SK-N-SH (cell line): ENCODE measurements at regions not wholly inside any gene's neighbourhood (a gene's known extent, or its start where the extent isn't known, plus 50 kb on each side); places are given as distances from the start of the nearest gene placed in this dataset.

Experiments
- CTCF ChIA-PET: fragments of 300-600, 350-600 bp; formaldehyde crosslinking; extraction: SDS; loops from one replicate; lab custom pipeline; 2021; lab: Yijun Ruan, JAX
- POLR2A ChIA-PET: fragments of 350-600 bp; sonication (Branson Sonifier 250); formaldehyde crosslinking; extraction: SDS; loops from one replicate; lab custom pipeline; 2020; ENCODE audit warnings: antibody characterized with exemption, inconsistent platforms; lab: Yijun Ruan, JAX
- DNase-seq: peaks from one replicate; pipeline ENCODE4 v3.0.0; 2012
- H2AFZ ChIP-seq: fragments of 200-600 bp; sonication (generic); 2 replicates; pipeline ENCODE4 v1.8.1; 2016; ENCODE audit warnings: antibody characterized with exemption, mild to moderate bottlenecking, low read depth
- H3F3A ChIP-seq: fragments of 200-600 bp; sonication (generic); replicated peaks from 2 replicates; pipeline ENCODE3; 2016; ENCODE audit warnings: antibody characterized with exemption, mild to moderate bottlenecking; ENCODE audit not compliant: insufficient read depth
- H3K27ac ChIP-seq, 2 experiments: fragments of 200-500 bp in 1 of 2; fragments of 200-600 bp in 1 of 2; sonication (Bioruptor generic) in 1 of 2; sonication (generic), shearing (Covaris generic) in 1 of 2; 2 replicates each; pipeline versions ENCODE4 v1.5.1 to v1.6.1; 2014 to 2016; ENCODE audit warnings: low read depth in 2 of 2, inconsistent platforms in 1 of 2, low read length in 1 of 2, mild to moderate bottlenecking in 1 of 2, mixed read lengths in 1 of 2
- H3K27me3 ChIP-seq: fragments of 200-600 bp; sonication (generic), shearing (Covaris generic); 2 replicates; pipeline ENCODE4 v1.6.1; 2016; ENCODE audit warnings: mixed run types; ENCODE audit not compliant: insufficient read depth
- H3K36me3 ChIP-seq, 2 experiments: fragments of 200-500 bp in 1 of 2; fragments of 200-600 bp in 1 of 2; sonication (Bioruptor generic) in 1 of 2; sonication (generic) in 1 of 2; replicated peaks in 1 of 2; 2 replicates each; pipeline versions ENCODE3 to v1.5.1; 2014 to 2016; ENCODE audit warnings: low read length in 1 of 2, mild to moderate bottlenecking in 1 of 2; ENCODE audit not compliant: insufficient read depth in 2 of 2, control insufficient read depth in 1 of 2
- H3K4me1 ChIP-seq, 2 experiments: fragments of 200-500 bp in 1 of 2; fragments of 200-600 bp in 1 of 2; sonication (Bioruptor generic) in 1 of 2; sonication (generic), shearing (Covaris generic) in 1 of 2; 2 replicates each; pipeline versions ENCODE4 v1.5.1 to v1.6.1; 2014 to 2016; ENCODE audit warnings: low read depth in 1 of 2, low read length in 1 of 2, mixed run types in 1 of 2; ENCODE audit not compliant: insufficient read depth in 2 of 2, control insufficient read depth in 1 of 2
- H3K4me2 ChIP-seq: fragments of 200-600 bp; sonication (generic), shearing (Covaris generic); 2 replicates; pipeline ENCODE4 v1.6.1; 2017; ENCODE audit warnings: mixed run types
- H3K4me3 ChIP-seq, 2 experiments: fragments of 200-500 bp in 1 of 2; fragments of 200-600 bp in 1 of 2; sonication (Bioruptor generic) in 1 of 2; sonication (generic), shearing (Covaris generic) in 1 of 2; 2 replicates each; pipeline versions ENCODE4 v1.5.1 to v1.8.1; 2014 to 2016; ENCODE audit warnings: low read depth in 2 of 2, inconsistent platforms in 1 of 2, low read length in 1 of 2, mild to moderate bottlenecking in 1 of 2, mixed read lengths in 1 of 2, moderate library complexity in 1 of 2
- H3K79me2 ChIP-seq: fragments of 200-600 bp; sonication (generic); 2 replicates; pipeline ENCODE4 v1.8.1; 2017; ENCODE audit warnings: mild to moderate bottlenecking; ENCODE audit not compliant: insufficient read depth
- H3K9ac ChIP-seq: fragments of 200-600 bp; sonication (generic); 2 replicates; pipeline ENCODE4 v1.6.1; 2017; ENCODE audit warnings: mixed run types
- H3K9me2 ChIP-seq: fragments of 200-600 bp; sonication (generic); 2 replicates; pipeline ENCODE4 v1.6.1; 2017; ENCODE audit warnings: mixed run types
- H3K9me3 ChIP-seq: fragments of 200-600 bp; sonication (generic); 2 replicates; pipeline ENCODE4 v1.6.1; 2017; ENCODE audit warnings: mixed run types, mild to moderate bottlenecking, moderate library complexity
- H4K20me1 ChIP-seq: fragments of 200-600 bp; sonication (generic); 2 replicates; pipeline ENCODE4 v1.6.1; 2017; ENCODE audit warnings: mild to moderate bottlenecking, mixed run types; ENCODE audit not compliant: insufficient read depth
- ELF1 ChIP-seq: IDR thresholded peaks from 2 replicates; pipeline ENCODE4 v1.4.0; 2012
- EP300 ChIP-seq, 2 experiments: IDR thresholded peaks; 2 replicates each; pipeline versions ENCODE4 v1.4.0 to v1.6.1; 2012; ENCODE audit warnings: borderline replicate concordance in 1 of 2, low read depth in 1 of 2, low read length in 1 of 2
- GATA2 ChIP-seq: sonication (generic); formaldehyde crosslinking; IDR thresholded peaks from 2 replicates; pipeline ENCODE4 v1.5.0; 2020; ENCODE audit warnings: mild to moderate bottlenecking, missing genetic modification reagents
- MEF2A ChIP-seq: IDR thresholded peaks from 2 replicates; pipeline ENCODE4 v1.4.0; 2012; ENCODE audit warnings: low read depth, borderline replicate concordance
- MXI1 ChIP-seq: IDR thresholded peaks from 2 replicates; pipeline ENCODE4 v1.6.1; 2012; ENCODE audit warnings: mild to moderate bottlenecking, low read depth, low read length, improper control_type of control experiment
- NRF1 ChIP-seq: IDR thresholded peaks from 2 replicates; pipeline ENCODE4 v1.6.1; 2012; ENCODE audit warnings: low read depth, mild to moderate bottlenecking, low read length
- PBX3 ChIP-seq: IDR thresholded peaks from 2 replicates; pipeline ENCODE4; 2012
- RAD21 ChIP-seq: IDR thresholded peaks from 2 replicates; pipeline ENCODE4 v1.6.1; 2012; ENCODE audit warnings: mild to moderate bottlenecking, low read length
- RCOR1 ChIP-seq: fragments of 150-350 bp; IDR thresholded peaks from 2 replicates; pipeline ENCODE4 v1.6.1; 2017; ENCODE audit warnings: antibody characterized with exemption, low read length
- REST ChIP-seq: IDR thresholded peaks from 2 replicates; pipeline ENCODE4 v1.6.1; 2012; ENCODE audit warnings: mild to moderate bottlenecking, low read depth, low read length, moderate library complexity
- RFX5 ChIP-seq: IDR thresholded peaks from 2 replicates; pipeline ENCODE4 v1.6.1; 2012; ENCODE audit warnings: mild to moderate bottlenecking, improper control_type of control experiment, low read length
- RXRA ChIP-seq: IDR thresholded peaks from 2 replicates; pipeline ENCODE4 v1.4.0; 2012; ENCODE audit warnings: low read depth, mild to moderate bottlenecking, borderline replicate concordance
- SIN3A ChIP-seq: IDR thresholded peaks from 2 replicates; pipeline ENCODE4 v1.6.1; 2012; ENCODE audit warnings: low read depth, mild to moderate bottlenecking, low read length, moderate library complexity, borderline replicate concordance
- TAF1 ChIP-seq: IDR thresholded peaks from 2 replicates; pipeline ENCODE4 v1.6.1; 2012; ENCODE audit warnings: low read depth, mild to moderate bottlenecking, low read length, moderate library complexity, borderline replicate concordance
- TCF12 ChIP-seq: IDR thresholded peaks from 2 replicates; pipeline ENCODE4 v1.4.0; 2012
- TEAD4 ChIP-seq: IDR thresholded peaks from 2 replicates; pipeline ENCODE4 v1.4.0; 2012; ENCODE audit warnings: mild to moderate bottlenecking, borderline replicate concordance; ENCODE audit not compliant: insufficient read depth
- YY1 ChIP-seq: IDR thresholded peaks from 2 replicates; pipeline ENCODE4 v1.4.0; 2012; ENCODE audit warnings: low read depth, mild to moderate bottlenecking
- WGBS: methylation state at CpG from one replicate; pipeline ENCODE4 v1.1.6; 2017; ENCODE audit warnings: low lambda C conversion rate; 5-methylcytosine and 5-hydroxymethylcytosine counted together
- TF ChIP-seq, protein P1 (sequence below): IDR thresholded peaks from 2 replicates; pipeline ENCODE4 v1.4.0; 2012; ENCODE audit warnings: low read depth, borderline replicate concordance
- TF ChIP-seq, protein P2 (sequence below): fragments of 200-600 bp; sonication (generic); IDR thresholded peaks from 2 replicates; pipeline ENCODE4 v1.6.1; 2017; ENCODE audit warnings: antibody characterized with exemption, mild to moderate bottlenecking, moderate library complexity

DNA sequence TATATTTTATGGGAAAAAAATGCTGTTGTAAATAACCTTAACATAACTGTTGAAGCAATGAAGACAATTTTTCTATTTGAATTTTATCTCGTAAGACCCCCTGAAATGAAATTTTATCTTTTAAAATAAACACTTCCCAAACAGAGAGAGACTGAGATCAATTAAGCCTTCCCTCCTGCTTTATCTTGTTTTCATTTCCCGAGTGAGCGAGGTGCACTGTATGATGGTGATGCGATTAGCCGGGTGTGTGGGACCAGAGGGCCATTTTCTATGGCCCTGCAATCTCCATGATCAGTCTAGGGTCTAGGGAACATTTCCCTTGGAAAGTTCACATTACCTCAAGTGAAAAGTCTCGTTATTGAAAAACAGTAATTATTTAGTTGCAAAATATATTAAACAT, 134.1 kb upstream of the MID1 start:
- Histone ChIP-seq H4K20me1 (no peaks in the 10 kb centered on the region), H3K27ac (peak overlapping the region; percentile 61 to 72; a peak in 3 of 4 replicates)
- CTCF ChIA-PET = interaction anchor here (0.8 to 1.1 kb wide), 3 partner anchors 15 to 564 kb away, joined by 3 to 5 read pairs (median 4); no protein-coding TSS in a partner anchor

GRCh38 chrX:10755439-10756334, 135.3 kb upstream of the MID1 start:
- no peak overlapping the region for H3K4me3 ChIP-seq
- no peaks in the 10 kb centered on the region for H3K27me3 ChIP-seq
- peak overlapping the region; percentile 10; the same call in 1 of the 2 replicates for H2AFZ ChIP-seq
- no peaks in the 10 kb centered on the region for H3K9me3 ChIP-seq
- 19% methylated on average over 9 of the region's 9 CpGs for WGBS
- POLR2A ChIA-PET = no interaction called here
- peak overlapping the region; percentile 18; the same call in 1 of the 2 replicates for H3K9ac ChIP-seq
- H3K4me2 ChIP-seq = peak overlapping the region; percentile 42
- H3K79me2 ChIP-seq = no peaks in the 10 kb centered on the region
- no peaks in the 10 kb centered on the region for H4K20me1 ChIP-seq
- no peaks in the 10 kb centered on the region for H3K36me3 ChIP-seq
- CTCF ChIA-PET = interaction anchor here (0.7 to 3.3 kb wide), 6 partner anchors 10 to 566 kb away, joined by 3 to 8 read pairs (median 4); no protein-coding TSS in a partner anchor
- DNase-seq = no peak
- no peaks in the 10 kb centered on the region for H3F3A ChIP-seq
- peak overlapping the region; percentile 61 to 72 for H3K27ac ChIP-seq
- H3K4me1 ChIP-seq = peaks cover 4 to 10% of the 10 kb centered on the region in 2 experiments; a peak in 2 of 4 replicates
- H3K9me2 ChIP-seq = no peaks in the 10 kb centered on the region
- TF ChIP-seq ELF1 (no peak), GATA2 (CRISPR knock-in tag) (no peak), TAF1 (no peak), REST (no peak), TEAD4 (peak; percentile 94), MEF2A (no peak), RXRA (peak; percentile 35; the same call in 1 of the 2 replicates), RAD21 (no peak), RFX5 (no peak), SIN3A (no peak; the same call in 1 of the 2 replicates), RCOR1 (no peak), TCF12 (peak; percentile 90), NRF1 (no peak), PBX3 (peak; percentile 77), MXI1 (no peak)
- TF ChIP-seq, protein P1, sequence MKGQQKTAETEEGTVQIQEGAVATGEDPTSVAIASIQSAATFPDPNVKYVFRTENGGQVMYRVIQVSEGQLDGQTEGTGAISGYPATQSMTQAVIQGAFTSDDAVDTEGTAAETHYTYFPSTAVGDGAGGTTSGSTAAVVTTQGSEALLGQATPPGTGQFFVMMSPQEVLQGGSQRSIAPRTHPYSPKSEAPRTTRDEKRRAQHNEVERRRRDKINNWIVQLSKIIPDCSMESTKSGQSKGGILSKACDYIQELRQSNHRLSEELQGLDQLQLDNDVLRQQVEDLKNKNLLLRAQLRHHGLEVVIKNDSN = no peak
- TF ChIP-seq, protein P2, sequence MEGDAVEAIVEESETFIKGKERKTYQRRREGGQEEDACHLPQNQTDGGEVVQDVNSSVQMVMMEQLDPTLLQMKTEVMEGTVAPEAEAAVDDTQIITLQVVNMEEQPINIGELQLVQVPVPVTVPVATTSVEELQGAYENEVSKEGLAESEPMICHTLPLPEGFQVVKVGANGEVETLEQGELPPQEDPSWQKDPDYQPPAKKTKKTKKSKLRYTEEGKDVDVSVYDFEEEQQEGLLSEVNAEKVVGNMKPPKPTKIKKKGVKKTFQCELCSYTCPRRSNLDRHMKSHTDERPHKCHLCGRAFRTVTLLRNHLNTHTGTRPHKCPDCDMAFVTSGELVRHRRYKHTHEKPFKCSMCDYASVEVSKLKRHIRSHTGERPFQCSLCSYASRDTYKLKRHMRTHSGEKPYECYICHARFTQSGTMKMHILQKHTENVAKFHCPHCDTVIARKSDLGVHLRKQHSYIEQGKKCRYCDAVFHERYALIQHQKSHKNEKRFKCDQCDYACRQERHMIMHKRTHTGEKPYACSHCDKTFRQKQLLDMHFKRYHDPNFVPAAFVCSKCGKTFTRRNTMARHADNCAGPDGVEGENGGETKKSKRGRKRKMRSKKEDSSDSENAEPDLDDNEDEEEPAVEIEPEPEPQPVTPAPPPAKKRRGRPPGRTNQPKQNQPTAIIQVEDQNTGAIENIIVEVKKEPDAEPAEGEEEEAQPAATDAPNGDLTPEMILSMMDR = no peak

More for the DNA sequence above, 134.1 kb upstream of the MID1 start:
- peak; percentile 44 for DNase-seq
- Histone ChIP-seq H3K4me3 (no peak overlapping the region), H2AFZ (peak overlapping the region; percentile 36; the same call in 1 of the 2 replicates), H3F3A (no peaks in the 10 kb centered on the region), H3K27me3 (no peaks in the 10 kb centered on the region), H3K36me3 (no peaks in the 10 kb centered on the region), H3K9me2 (no peaks in the 10 kb centered on the region), H3K9me3 (no peaks in the 10 kb centered on the region), H3K4me1 (peaks cover 4 to 10% of the 10 kb centered on the region in 2 experiments; a peak in 2 of 4 replicates), H3K4me2 (no peak overlapping the region), H3K9ac (no peak overlapping the region), H3K79me2 (no peaks in the 10 kb centered on the region)
- 15% methylated on average over 6 of the region's 6 CpGs for WGBS
- POLR2A ChIA-PET = no interaction called here
- TF ChIP-seq RCOR1 (peak; percentile 32; the same call in 1 of the 2 replicates), YY1 (no peak), EP300 (IDR thresholded peaks at IDR 0.05; ENCODE audit: borderline replicate concordance in 1 of 2, low read depth in 1 of 2, low read length in 1 of 2) (peak in 1 of 2 experiments; percentile 66; a peak in 2 of 4 replicates), GATA2 (CRISPR knock-in tag) (peak; percentile 87)
